ENCODE measurements at regions not wholly inside any gene's neighbourhood (a gene's known extent, or its start where the extent isn't known, plus 50 kb on each side); places are given as distances from the start of the nearest gene placed in this dataset.
"Not testable (repeated sequence)": the region's sequence is repeated elsewhere in the genome, so short reads cannot be mapped to it uniquely, and the experiment has no call there.

- H3K4me3 ChIP-seq (ENCODE audit: low read depth, low read length) = no peak overlapping the region
- TF ChIP-seq CTCF (IDR thresholded peaks at IDR 0.05; ENCODE audit: low read depth, low read length, missing control alignments) = no peak
- DNase-seq (ENCODE audit: low read depth) = no peak
These were observed 206.1 kb upstream of the ATP10A start for GRCh38 chr15:26069231-26069641.

DNA sequence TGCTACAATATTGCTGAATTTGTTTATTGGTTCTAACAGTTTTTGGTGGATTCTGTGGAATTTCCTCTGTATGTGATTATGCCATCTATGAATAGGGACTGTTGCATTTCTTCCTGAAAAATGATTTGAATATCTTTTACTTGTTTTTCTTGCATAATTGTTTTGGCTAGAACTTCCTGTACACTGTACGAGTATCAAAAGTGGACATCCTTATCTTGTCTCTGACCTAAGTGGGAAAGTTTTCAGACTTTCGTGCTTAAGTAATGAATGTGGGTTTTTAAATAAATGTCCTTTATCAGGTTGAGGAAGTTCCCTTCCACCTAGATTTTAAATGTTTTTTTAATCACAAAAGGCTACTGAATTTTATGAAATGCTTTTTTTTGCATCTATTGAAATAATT, 203.8 kb upstream of the ATP10A start:
- DNase-seq (ENCODE audit: low read depth) = no peak

DNA sequence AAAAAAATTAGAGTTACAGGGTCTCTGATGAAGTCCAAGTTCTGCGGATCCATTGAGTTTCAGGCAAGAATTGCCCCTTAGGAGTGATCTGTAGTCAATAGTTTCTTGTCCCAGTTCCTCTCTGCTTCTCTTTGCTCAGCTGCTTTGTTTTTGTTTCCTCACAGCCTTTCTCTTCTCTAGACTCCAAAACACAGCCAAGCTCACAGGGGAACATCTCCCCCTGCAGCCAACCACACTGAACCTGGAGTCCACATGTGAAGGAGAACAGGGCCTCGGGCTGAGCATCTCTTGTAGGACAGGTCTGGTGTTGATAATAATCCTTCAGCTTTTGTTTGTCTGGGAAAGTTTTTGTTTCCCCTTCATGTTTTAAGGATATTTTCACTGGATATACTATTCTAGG, 202.6 kb upstream of the ATP10A start:
- no peak for DNase-seq (ENCODE audit: low read depth)
- TF ChIP-seq CTCF (IDR thresholded peaks at IDR 0.05; ENCODE audit: low read depth, low read length, missing control alignments) = no peak

More for the DNA sequence above, 203.8 kb upstream of the ATP10A start:
- H3K4me3 ChIP-seq (ENCODE audit: low read depth, low read length) = no peak overlapping the region
- TF ChIP-seq CTCF (IDR thresholded peaks at IDR 0.05; ENCODE audit: low read depth, low read length, missing control alignments) = no peak

DNA sequence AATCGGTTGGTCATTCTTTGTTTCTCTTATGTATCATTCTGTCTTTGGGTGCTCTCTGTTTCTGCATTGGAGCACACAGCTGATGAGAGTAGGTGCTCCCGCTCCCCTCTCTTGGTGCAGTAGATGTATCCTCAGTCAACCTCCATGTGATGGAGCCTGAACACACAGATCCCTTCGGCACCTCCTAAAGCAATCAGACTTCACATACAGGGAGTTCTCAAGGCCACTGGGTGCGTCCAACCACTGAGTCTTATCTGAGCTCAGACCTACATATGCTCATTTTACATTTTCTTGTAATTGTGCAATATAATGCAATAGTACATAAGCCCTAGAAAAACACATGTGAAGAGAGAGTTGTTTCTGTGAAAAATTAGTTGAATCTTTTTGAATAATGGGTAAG, 198.1 kb upstream of the ATP10A start:
- TF ChIP-seq CTCF (IDR thresholded peaks at IDR 0.05; ENCODE audit: low read depth, low read length, missing control alignments) = no peak
- no peak overlapping the region for H3K4me3 ChIP-seq (ENCODE audit: low read depth, low read length)
- no peak for DNase-seq (ENCODE audit: low read depth)

More for the DNA sequence above, 202.6 kb upstream of the ATP10A start:
- no peak overlapping the region for H3K4me3 ChIP-seq (ENCODE audit: low read depth, low read length)

- not testable (repeated sequence) for DNase-seq (ENCODE audit: low read depth)
These were observed 193.6 kb upstream of the ATP10A start for GRCh38 chr15:26056766-26057165.

GRCh38 chr15:26051761-26052675, 188.9 kb upstream of the ATP10A start:
- no peak for TF ChIP-seq CTCF (IDR thresholded peaks at IDR 0.05; ENCODE audit: low read depth, low read length, missing control alignments)
- no peak for DNase-seq (ENCODE audit: low read depth)
- no peak overlapping the region for H3K4me3 ChIP-seq (ENCODE audit: low read depth, low read length)

More at GRCh38 chr15:26056766-26057165, 193.6 kb upstream of the ATP10A start:
- H3K4me3 ChIP-seq (ENCODE audit: low read depth, low read length) = not testable (repeated sequence)

DNA sequence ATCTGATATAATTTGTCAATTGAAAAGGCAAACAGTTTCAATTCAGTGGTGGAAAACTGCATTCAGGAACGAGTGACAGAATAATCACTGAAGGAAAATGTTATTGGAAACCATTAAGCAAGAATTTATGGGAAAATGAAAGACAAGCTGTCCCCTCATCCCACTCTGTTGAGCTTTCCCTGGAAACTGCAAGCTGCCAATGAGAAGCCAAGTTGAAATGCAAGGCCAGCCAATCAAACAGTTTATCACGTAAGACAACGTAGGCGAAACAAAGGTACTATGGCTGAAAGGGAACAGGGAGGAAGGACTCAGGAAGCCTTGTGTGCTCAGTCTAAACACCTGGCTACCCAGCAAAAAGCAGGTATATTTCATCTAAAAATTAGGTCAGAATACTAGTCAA, 187.9 kb upstream of the ATP10A start:
- no peak overlapping the region for H3K4me3 ChIP-seq (ENCODE audit: low read depth, low read length)
- TF ChIP-seq CTCF (IDR thresholded peaks at IDR 0.05; ENCODE audit: low read depth, low read length, missing control alignments) = no peak
- DNase-seq (ENCODE audit: low read depth) = no peak

Data from GM12864 (cell line).